ENCODE measurements at regions not wholly inside any gene's neighbourhood (a gene's known extent, or its start where the extent isn't known, plus 50 kb on each side); places are given as distances from the start of the nearest gene placed in this dataset.

DNA sequence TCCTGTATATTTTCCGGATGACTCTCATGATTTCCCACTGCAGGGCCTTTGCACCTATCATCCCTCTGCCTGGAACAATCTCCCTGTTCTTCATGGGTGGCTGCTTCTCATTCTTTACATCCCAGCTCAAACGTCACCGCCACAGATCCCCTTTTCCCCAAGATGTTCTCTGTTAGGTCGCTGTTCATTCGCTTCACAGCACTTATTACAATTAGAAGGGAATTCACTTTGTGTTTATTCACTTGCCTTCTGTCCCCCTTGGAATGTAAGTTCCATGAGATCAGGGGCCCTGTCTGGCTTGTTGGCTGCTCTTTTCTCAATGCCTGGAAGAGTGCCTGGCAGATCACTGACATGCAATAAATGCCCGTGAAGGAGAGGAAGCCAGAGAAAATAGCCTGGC is 106.7 kb downstream of the FOXI3 start:
- TF ChIP-seq, protein P1, sequence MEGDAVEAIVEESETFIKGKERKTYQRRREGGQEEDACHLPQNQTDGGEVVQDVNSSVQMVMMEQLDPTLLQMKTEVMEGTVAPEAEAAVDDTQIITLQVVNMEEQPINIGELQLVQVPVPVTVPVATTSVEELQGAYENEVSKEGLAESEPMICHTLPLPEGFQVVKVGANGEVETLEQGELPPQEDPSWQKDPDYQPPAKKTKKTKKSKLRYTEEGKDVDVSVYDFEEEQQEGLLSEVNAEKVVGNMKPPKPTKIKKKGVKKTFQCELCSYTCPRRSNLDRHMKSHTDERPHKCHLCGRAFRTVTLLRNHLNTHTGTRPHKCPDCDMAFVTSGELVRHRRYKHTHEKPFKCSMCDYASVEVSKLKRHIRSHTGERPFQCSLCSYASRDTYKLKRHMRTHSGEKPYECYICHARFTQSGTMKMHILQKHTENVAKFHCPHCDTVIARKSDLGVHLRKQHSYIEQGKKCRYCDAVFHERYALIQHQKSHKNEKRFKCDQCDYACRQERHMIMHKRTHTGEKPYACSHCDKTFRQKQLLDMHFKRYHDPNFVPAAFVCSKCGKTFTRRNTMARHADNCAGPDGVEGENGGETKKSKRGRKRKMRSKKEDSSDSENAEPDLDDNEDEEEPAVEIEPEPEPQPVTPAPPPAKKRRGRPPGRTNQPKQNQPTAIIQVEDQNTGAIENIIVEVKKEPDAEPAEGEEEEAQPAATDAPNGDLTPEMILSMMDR (conservative IDR thresholded peaks at IDR 0.05 in 1 of 2, IDR thresholded peaks at IDR 0.05 in 1 of 2; ENCODE audit: low read depth in 1 of 2, low read length in 2 of 2): no peak
- TF ChIP-seq EZH2 (IDR thresholded peaks at IDR 0.05; ENCODE audit: low read length, missing control alignments): no peak
